Natural killer cell treated with Interleukin-12 subunit alpha and Interleukin-12 subunit beta and Interleukin-15 and Interleukin-18, amount 100 ng/mL, for 72 hours (primary cell): ENCODE measurements at regions not wholly inside any gene's neighbourhood (a gene's known extent, or its start where the extent isn't known, plus 50 kb on each side); places are given as distances from the start of the nearest gene placed in this dataset.
"Not testable (repeated sequence)": the region's sequence is repeated elsewhere in the genome, so short reads cannot be mapped to it uniquely, and the experiment has no call there.

Experiments used
- ATAC-seq, 2 donors: fragments of 150-1000 bp; cut with Tn5 transposase in 1 of 2; sonication (Bioruptor Pico), chemical (Tn5 transposase) in 1 of 2; 2 replicates each; pipeline ENCODE4 v1.10.0; 2021
- DNase-seq: peaks from one replicate; pipeline ENCODE4 v3.0.0; 2022; ENCODE audit warnings: low spot score
- H3K27ac Mint-ChIP-seq, 2 donors: 1 replicate in 1 of 2; 2 replicates in 1 of 2; pipeline ENCODE4 v1.8.0; 2022; ENCODE audit warnings: mixed read lengths in 2 of 2, mild to moderate bottlenecking in 1 of 2, moderate library complexity in 1 of 2
- H3K27me3 Mint-ChIP-seq, 2 donors: 1 replicate in 1 of 2; 2 replicates in 1 of 2; pipeline ENCODE4 v1.8.0; 2022; ENCODE audit warnings: mixed read lengths in 2 of 2
- H3K36me3 Mint-ChIP-seq: one replicate; pipeline ENCODE4 v1.8.0; 2022; ENCODE audit warnings: mixed read lengths
- H3K4me1 Mint-ChIP-seq, 2 donors: 1 replicate in 1 of 2; 2 replicates in 1 of 2; pipeline ENCODE4 v1.8.0; 2022; ENCODE audit warnings: low read depth in 2 of 2, mixed read lengths in 2 of 2, mild to moderate bottlenecking in 1 of 2
- H3K4me3 Mint-ChIP-seq: one replicate; pipeline ENCODE4 v1.8.0; 2022; ENCODE audit warnings: mixed read lengths
- H3K9me3 Mint-ChIP-seq: 2 replicates; pipeline ENCODE4 v1.8.0; 2022; ENCODE audit warnings: mixed read lengths

DNA sequence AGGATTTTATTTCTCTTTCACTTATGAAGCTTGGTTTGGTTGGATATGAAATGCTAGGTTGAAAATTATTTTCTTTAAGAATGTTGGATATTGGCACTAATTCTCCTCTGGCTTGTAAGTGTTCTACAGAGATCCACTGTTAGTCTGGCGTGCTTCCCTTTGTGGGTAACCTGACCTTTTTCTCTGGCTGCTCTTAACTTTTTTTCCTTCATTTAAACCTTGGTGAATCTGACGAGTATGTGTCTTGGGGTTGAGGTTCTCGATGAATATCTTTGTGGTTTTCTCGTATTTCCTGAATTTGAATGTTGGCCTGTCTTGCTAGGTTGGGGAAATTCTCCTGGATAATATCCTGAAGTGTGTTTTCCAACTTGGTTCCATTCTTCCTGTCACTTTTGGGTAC, 1208.4 kb upstream of the ADGRB3 start:
- ATAC-seq, H3K4me1 Mint-ChIP-seq, H3K27me3 Mint-ChIP-seq, H3K4me3 Mint-ChIP-seq, H3K27ac Mint-ChIP-seq, DNase-seq: not testable (repeated sequence)
- peaks cover 28% of the 10 kb centered on the region for H3K9me3 Mint-ChIP-seq
- peaks cover 13% of the 10 kb centered on the region for H3K36me3 Mint-ChIP-seq

DNA sequence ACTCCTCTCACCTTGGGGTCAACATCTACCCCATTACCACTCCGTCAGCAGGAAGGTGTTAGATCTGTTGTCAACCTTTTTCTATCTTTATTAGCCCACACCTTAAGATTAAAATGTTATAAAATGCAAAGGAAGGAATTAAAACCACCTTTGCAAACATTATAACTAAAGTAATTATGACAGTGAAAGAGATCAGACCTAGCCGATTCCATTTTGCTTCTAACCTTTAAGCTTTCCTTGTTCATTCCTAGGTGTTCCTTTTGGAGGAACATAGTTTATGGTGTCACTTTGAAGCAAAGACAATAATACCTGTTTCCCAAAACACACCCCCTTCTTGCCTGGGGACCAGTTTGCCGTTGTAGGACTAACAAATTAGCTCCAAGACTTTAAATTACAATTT, 1223.0 kb upstream of the ADGRB3 start:
- ATAC-seq (no peak), DNase-seq (no peak)
- H3K36me3 Mint-ChIP-seq = no peaks in the 10 kb centered on the region
- H3K27ac Mint-ChIP-seq = no peak overlapping the region
- peaks cover 10% of the 10 kb centered on the region for H3K9me3 Mint-ChIP-seq
- no peaks in the 10 kb centered on the region for H3K4me1 Mint-ChIP-seq
- no peak overlapping the region for H3K4me3 Mint-ChIP-seq
- H3K27me3 Mint-ChIP-seq = no peaks in the 10 kb centered on the region

DNA sequence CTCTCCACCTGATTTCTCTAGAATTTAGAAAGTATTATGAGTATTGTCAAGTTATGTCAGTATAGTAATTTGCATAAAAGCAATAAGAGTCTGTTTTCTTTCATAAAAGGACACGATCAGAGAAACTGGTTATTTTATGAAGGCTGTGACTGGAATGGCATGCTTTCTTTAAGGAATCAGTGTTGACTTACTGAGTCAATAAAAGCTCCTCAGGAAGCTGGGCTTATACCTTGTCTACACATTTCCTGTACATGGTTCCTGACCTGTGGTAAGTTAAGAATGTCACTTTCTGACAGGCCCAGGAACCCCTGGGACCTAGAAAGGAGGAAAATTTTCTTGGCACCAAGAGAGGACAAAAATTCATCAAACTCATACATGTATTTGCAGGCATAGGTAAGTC, 1224.0 kb upstream of the ADGRB3 start:
- H3K36me3 Mint-ChIP-seq = no peaks in the 10 kb centered on the region
- H3K4me3 Mint-ChIP-seq = no peak overlapping the region
- peaks cover 10% of the 10 kb centered on the region for H3K9me3 Mint-ChIP-seq
- no peaks in the 10 kb centered on the region for H3K27me3 Mint-ChIP-seq
- DNase-seq = no peak
- no peaks in the 10 kb centered on the region for H3K4me1 Mint-ChIP-seq
- no peak overlapping the region for H3K27ac Mint-ChIP-seq
- no peak for ATAC-seq

DNA sequence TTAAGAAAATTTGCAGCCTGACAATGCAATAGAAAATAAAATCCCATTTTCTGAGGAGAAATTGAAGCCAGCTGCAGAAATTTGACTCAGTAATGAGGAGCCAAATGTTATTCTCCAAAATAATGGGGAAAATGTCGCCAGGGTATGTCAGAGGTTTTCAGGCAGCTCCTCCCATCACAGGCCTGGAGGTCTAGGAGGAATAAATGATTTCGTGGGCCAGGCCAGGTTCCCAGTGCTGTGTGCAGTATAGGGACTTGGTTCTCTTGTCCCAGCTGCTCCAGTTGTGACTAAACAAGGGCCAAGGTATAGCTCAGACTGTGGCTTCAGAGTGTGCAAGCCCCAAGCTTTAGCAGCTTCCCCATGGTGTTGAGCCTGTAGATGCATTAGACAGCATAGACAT, 1240.8 kb upstream of the ADGRB3 start:
- Mint-ChIP-seq H3K27ac (no peak overlapping the region), H3K27me3 (no peaks in the 10 kb centered on the region), H3K4me3 (no peak overlapping the region), H3K9me3 (peaks cover 7% of the 10 kb centered on the region), H3K4me1 (no peaks in the 10 kb centered on the region), H3K36me3 (peaks cover 8% of the 10 kb centered on the region)
- DNase-seq (no peak), ATAC-seq (no peak)

DNA sequence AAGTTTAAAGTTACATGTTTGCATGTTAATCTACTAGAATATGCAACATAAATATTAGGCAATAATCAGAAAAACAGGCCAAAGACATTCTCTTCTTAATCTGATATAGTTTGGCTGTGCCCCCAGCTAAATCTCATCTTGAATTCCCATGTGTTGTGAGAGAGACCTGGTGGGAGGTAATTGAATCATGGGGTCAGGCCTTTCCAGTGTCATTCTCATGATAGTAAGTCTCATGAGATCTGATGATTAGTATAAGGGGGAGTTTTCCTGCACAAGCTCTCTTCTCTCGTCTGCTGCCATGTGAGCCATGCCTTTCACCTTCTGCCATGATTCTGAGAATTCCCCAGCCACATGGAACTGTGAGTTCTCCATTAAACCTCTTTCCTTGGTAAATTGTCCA, 1241.7 kb upstream of the ADGRB3 start:
- Mint-ChIP-seq H3K4me3 (no peak overlapping the region), H3K36me3 (peaks cover 8% of the 10 kb centered on the region), H3K27ac (no peak overlapping the region), H3K9me3 (peaks cover 7% of the 10 kb centered on the region), H3K4me1 (no peaks in the 10 kb centered on the region), H3K27me3 (no peaks in the 10 kb centered on the region)
- no peak for ATAC-seq
- DNase-seq = no peak

DNA sequence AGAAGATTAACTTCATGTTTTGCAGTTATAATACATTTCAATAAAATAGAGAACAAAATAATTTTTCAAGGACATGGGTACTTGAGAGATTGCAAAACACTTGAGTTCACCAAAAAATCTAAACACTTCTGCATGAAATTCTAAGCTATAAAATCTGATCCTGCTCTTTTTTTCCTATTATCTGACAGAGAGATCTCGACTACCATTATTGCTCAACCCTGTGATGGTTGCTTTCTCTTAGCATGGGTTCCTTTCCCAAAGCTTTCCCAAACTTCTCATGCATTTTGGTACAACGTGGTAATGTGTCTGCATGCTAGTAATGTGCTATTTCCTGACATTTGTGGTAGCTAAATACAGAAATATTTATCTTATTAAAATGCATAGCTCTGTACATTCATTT, 1243.1 kb upstream of the ADGRB3 start:
- no peaks in the 10 kb centered on the region for H3K4me1 Mint-ChIP-seq

DNA sequence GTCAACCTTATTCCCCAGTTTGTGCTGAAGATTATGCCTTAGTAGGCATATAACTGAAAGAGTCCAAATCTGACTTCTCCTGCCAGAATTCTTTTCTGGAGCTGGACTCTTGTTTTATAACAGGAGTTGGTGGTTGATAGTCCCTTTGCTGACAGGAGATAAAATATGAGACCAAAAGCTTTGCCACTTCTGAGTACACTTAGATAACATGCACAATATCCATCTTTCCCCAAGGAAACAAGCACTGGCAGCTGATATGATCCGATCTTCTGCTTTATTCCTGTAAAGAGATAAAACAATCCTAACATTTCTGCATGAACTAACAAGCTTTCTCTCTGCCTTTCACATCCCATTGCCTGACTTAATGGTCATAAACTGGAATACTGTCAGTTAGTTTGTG, 1265.4 kb upstream of the ADGRB3 start:
- H3K9me3 Mint-ChIP-seq = peaks cover 11% of the 10 kb centered on the region
- DNase-seq (no peak), ATAC-seq (no peak)
- H3K27ac Mint-ChIP-seq = no peak overlapping the region
- no peak overlapping the region for H3K4me3 Mint-ChIP-seq
- no peaks in the 10 kb centered on the region for H3K4me1 Mint-ChIP-seq
- no peaks in the 10 kb centered on the region for H3K27me3 Mint-ChIP-seq
- no peaks in the 10 kb centered on the region for H3K36me3 Mint-ChIP-seq

More for the DNA sequence above, 1243.1 kb upstream of the ADGRB3 start:
- no peak overlapping the region for H3K4me3 Mint-ChIP-seq
- no peak overlapping the region for H3K27ac Mint-ChIP-seq
- DNase-seq (no peak), ATAC-seq (no peak)
- H3K27me3 Mint-ChIP-seq = no peaks in the 10 kb centered on the region
- H3K9me3 Mint-ChIP-seq = peaks cover 7% of the 10 kb centered on the region
- H3K36me3 Mint-ChIP-seq = peaks cover 8% of the 10 kb centered on the region

DNA sequence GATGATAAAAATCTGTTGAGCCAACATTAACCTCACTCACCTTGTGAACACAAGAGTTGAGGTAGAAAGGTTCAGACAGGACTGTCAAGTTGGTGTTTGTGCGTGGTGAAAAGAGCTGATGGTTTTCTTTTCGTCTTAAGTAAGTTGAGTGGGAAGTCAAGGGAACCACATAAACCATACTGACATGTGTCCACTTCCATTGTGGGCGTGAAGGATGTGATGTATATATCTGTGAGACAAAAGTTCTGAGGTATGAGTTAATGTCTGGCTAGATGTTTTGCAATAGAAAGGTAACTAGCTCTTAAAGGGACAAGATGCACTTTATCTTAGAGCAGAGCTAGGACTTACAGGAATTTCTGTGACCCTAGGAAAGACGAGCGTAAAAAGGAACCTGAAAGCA, 1272.1 kb upstream of the ADGRB3 start:
- H3K9me3 Mint-ChIP-seq = peaks cover 16% of the 10 kb centered on the region
- H3K4me3 Mint-ChIP-seq = no peak overlapping the region

DNA sequence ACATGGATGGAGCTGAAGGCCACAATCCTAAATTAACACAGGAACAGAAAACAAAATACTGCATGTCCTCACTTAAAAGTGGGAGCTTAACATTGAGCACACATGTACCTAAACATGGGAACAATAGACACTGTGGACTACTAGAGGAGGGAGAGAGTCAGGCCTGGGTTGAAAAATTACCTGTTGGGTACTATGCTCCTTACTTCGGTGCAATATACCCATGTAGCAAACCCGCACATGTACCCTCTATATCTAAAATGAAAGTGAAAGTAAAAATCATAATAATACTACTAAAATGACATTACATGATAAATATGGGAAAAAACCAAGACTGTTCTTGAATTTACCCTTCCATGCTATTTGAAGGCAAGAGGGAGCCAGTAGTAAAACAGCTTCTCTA, 1273.8 kb upstream of the ADGRB3 start:
- Mint-ChIP-seq H3K27me3 (no peaks in the 10 kb centered on the region), H3K27ac (no peak overlapping the region), H3K4me1 (no peaks in the 10 kb centered on the region), H3K36me3 (peaks cover 5% of the 10 kb centered on the region), H3K9me3 (peaks cover 19% of the 10 kb centered on the region), H3K4me3 (no peak overlapping the region)
- ATAC-seq = no peak
- no peak for DNase-seq

More for the DNA sequence above, 1272.1 kb upstream of the ADGRB3 start:
- no peaks in the 10 kb centered on the region for H3K4me1 Mint-ChIP-seq
- ATAC-seq (no peak), DNase-seq (no peak)
- H3K27me3 Mint-ChIP-seq = no peaks in the 10 kb centered on the region
- no peak overlapping the region for H3K27ac Mint-ChIP-seq
- H3K36me3 Mint-ChIP-seq = peaks cover 5% of the 10 kb centered on the region

DNA sequence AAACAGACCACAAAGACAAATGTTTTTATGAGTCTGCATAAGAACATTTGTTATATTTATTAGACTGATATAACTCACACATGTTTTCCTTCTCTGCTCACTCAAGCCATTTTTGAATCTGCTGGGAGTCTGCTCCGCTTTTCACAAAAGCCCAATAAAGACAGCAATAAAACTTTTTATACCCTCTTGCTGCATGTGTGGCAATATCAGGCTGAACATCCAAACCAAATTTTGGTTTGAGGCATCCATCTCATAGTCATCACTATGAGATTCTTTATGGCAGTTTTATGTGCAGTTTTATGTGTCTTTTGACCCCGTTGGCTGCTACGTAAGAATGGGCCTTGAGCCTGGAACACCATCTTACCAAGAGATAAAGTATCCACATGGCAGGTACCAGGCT, 1276.8 kb upstream of the ADGRB3 start:
- no peak overlapping the region for H3K27ac Mint-ChIP-seq

DNA sequence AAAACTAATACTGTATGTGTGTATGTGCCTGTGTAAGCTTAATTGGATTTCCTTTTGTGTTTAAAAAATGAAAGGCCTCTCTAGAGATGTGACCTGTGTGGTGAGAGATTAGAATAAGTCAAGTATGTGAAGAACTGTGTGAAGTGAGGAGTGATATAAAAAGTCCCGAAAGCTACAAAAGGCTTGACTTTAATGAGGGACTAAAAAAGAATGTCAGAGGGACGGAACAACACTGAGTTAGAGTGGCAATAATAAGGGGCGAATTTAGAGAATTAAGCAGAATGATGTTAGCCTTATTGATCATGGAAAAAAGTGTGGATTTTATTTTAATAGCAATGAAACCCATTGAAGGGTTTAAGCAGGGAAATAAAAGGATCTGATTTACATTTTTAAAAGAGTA, 1281.2 kb upstream of the ADGRB3 start:
- ATAC-seq = no peak
- no peak for DNase-seq
- Mint-ChIP-seq H3K4me3 (no peak overlapping the region), H3K27me3 (no peaks in the 10 kb centered on the region), H3K27ac (no peak overlapping the region), H3K9me3 (peaks cover 23% of the 10 kb centered on the region), H3K36me3 (peaks cover 11% of the 10 kb centered on the region), H3K4me1 (no peaks in the 10 kb centered on the region)

More for the DNA sequence above, 1276.8 kb upstream of the ADGRB3 start:
- ATAC-seq = no peak
- Mint-ChIP-seq H3K27me3 (no peaks in the 10 kb centered on the region), H3K9me3 (peaks cover 28% of the 10 kb centered on the region), H3K36me3 (peaks cover 16% of the 10 kb centered on the region), H3K4me3 (no peak overlapping the region), H3K4me1 (no peaks in the 10 kb centered on the region)
- DNase-seq = no peak

DNA sequence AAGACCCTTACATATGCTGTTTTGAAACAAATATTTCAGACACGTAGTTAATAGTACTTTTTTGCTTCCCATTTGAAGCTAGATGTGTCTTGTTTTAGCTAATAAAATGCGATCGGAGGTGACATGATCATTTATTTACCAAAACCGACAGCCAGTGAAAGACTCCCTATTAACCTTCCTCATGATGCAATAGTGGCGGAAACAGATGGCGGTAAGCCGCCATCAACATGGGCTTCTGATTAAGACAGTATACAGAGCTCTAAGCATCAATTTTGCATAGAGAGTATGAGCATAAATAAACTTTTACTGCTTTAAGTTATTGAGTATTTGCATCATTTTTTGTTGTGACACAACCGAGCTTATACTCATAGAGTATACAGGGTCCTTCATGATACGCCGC, 1282.4 kb upstream of the ADGRB3 start:
- no peak for ATAC-seq
- Mint-ChIP-seq H3K4me3 (no peak overlapping the region), H3K27ac (no peak overlapping the region), H3K9me3 (peaks cover 20% of the 10 kb centered on the region), H3K36me3 (peaks cover 11% of the 10 kb centered on the region), H3K27me3 (no peaks in the 10 kb centered on the region), H3K4me1 (no peaks in the 10 kb centered on the region)
- DNase-seq = no peak

DNA sequence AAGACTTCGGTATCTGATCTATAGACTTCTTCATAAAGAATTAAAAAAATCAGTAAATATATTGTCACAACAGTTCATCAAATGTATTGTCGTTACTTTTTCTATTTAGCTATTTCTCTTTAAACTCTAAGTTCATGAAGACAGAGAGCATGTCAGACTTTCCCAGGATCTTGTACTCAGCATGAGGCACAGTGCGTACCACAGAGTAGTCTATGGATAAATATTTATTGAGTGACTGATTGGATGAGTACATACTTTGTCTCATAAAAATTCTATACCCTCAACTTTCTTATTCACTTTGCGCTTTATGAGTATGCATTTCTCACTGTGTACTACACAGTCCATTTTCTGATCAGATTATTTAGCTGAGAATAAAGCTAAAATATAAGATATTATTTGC, 1284.4 kb upstream of the ADGRB3 start:
- no peak for DNase-seq
- ATAC-seq = no peak
- Mint-ChIP-seq H3K4me1 (no peaks in the 10 kb centered on the region), H3K27ac (no peak overlapping the region), H3K36me3 (peaks cover 11% of the 10 kb centered on the region), H3K4me3 (no peak overlapping the region), H3K9me3 (peaks cover 12% of the 10 kb centered on the region), H3K27me3 (no peaks in the 10 kb centered on the region)

DNA sequence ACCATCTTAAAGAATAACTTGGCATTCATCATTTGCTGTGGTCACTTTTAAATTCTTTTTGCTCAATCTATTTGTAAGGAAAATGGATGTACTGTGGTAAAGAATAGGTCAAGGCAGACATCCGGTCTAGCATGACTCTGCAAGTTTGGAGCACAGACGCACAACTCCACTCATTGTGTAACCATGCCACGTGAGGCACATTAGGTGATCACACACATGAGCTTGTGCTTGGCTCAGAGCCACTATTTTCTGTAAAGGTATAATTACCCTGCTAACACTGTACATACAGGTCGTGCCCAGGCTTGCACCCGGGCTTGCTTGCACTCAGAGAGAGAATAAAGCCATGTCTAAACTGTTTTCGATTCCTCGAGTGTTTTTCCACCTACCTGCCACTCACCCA, 1289.1 kb upstream of the ADGRB3 start:
- Mint-ChIP-seq H3K27ac (no peak overlapping the region), H3K36me3 (no peaks in the 10 kb centered on the region), H3K4me3 (no peak overlapping the region), H3K4me1 (no peaks in the 10 kb centered on the region), H3K27me3 (no peaks in the 10 kb centered on the region), H3K9me3 (peaks cover 6% of the 10 kb centered on the region)
- no peak for DNase-seq
- ATAC-seq = no peak

DNA sequence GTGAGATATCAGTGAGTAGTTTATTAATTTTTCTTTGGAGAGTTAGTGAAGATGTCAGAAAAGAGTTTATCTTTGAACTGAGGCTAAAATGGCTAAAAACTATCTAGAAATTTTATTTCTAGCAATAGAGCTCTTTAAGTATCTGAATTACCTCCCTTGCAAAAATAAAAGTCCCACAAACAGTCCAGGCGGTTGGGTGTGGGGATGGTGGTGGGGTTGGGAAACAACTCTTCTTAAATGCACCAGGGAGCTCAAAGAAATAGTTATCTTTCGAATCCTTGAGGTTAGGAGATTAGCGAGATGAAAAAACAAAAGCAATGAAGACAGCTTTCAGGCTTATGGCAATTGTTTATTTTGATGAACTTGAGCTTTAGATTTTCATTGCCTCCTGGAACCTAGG, 1299.1 kb upstream of the ADGRB3 start:
- Mint-ChIP-seq H3K4me3 (no peak overlapping the region), H3K9me3 (peaks cover 12% of the 10 kb centered on the region), H3K36me3 (peaks cover 5% of the 10 kb centered on the region), H3K27me3 (no peaks in the 10 kb centered on the region), H3K27ac (no peak overlapping the region), H3K4me1 (no peaks in the 10 kb centered on the region)
- no peak for DNase-seq
- ATAC-seq = no peak
